ENCODE measurements at regions not wholly inside any gene's neighbourhood (a gene's known extent, or its start where the extent isn't known, plus 50 kb on each side); places are given as distances from the start of the nearest gene placed in this dataset.

DNA sequence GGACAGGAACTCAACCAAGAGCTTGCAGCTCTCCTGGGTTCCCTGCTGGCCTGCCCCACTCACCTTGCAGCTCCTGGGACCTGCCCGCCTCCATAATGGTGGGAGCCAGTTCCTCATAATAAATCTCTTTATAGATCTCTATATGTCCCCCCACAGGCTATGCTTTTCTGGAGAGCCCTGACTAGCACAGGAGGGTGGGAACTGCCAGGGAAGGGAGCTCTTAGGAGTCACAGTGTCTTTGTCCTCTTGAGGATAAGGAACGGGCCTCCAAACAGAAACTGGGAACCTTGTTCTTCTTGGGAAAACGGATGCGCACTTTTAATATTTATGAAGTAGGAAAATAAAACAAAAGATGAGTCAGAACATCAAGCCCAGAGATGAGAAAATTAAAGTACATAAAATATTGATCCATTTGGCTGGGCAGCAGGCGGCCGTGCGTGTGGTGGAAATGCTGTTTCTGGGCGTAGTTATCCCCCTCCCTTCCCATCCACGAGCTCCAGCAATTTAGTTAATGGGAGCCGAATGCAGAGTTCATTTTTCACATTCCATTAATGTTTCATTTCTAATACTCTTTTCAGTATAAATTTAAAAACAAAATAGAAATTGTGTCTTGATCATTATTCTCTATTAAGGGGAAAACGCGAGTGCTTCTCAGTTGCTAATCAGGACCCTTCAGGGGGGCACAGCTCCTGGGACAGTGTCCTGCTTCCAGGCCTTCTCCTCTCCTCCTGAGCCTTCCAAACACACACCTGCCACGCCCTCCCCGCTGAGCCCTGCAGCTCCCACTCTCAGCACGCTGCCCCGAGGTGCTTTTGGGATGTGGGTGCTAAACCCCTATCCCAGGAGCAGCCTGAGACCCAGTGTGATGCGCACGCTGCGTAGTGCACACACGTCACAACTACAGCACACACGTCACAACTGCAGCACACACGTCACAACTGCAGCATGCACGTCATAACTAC, 323.3 kb upstream of the AJAP1 start:
- DNase-seq: no peak

DNA sequence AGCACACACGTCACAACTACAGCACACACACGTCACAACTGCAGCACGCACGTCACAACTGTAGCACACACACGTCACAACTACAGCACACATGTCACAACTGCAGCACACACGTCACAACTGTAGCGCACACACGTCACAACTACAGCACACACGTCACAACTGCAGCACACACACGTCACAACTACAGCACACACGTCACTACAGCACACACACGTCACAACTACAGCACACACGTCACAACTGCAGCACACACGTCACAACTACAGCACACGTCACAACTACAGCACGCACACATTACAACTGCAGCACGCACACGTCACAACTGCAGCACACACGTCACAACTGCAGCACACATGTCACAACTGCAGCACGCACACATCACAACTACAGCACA, 322.6 kb upstream of the AJAP1 start:
- no peak for DNase-seq

DNA sequence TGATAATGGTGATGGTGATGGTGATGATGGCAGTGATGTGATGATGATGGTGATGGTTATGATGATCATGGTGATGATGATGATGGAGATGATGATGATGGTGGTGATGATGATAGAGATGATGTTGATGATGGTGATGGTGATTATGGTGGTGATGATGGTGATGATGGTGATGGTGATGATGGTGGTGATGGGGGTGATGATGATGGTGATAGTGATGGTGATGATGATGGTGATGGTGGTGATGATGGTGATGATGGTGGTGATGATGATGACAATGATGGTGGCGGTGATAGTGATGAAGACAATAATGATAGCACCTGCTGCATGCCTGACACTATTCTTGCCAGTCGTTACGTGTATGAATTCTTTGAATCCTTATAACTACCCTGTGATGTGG, 317.9 kb upstream of the AJAP1 start:
- DNase-seq: no peak

DNA sequence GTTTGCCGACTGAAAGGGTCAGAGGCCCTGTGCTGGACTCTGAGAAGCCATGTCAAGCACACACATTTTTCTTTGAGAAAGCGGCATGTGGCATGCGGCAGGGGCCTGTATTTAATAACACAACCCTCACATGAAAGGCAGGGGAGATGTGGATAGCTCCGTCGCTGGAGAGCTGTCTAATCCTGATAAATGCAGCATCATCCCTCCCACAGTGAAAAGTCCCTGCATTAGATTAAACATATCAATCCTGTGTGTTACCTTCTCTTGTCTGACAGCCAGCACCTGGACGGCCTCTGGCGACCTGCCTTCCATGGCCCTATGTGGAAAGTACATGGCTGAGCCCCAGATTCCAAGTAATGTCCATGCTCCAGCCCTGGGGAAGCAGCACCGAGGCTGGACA, 313.0 kb upstream of the AJAP1 start:
- DNase-seq: no peak

DNA sequence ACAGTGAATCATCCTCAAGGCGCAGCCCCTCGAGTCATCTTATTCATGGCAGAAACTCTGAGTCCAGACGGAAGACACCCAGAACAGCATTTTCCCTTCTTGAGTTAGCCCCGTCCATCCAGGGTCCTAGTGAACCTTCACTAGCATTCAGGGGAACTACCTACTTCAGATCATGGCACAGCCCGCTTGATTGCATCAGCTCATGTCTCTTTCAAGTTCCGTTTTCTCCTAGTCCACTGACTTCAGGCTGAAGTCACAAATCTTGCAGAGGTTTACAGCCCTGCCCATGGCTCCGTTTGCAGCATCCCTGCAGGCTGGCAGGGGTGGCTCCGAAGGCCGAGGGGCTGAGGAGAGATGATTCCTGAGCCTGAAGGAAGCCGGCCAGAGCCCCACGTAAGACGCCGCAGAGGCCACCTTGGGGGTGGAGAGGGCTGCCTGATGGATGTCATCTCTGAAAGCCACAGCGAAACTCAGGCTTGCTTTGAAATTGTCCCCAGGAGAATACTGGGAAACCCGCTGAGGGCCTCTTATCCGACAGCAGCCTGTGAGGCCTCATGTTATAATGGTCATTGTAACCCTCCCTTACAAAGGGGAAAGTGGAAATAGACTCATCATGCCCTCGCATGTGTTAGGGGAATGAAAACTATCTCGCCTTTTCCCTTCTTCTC, 310.2 kb upstream of the AJAP1 start:
- no peak for DNase-seq

DNA sequence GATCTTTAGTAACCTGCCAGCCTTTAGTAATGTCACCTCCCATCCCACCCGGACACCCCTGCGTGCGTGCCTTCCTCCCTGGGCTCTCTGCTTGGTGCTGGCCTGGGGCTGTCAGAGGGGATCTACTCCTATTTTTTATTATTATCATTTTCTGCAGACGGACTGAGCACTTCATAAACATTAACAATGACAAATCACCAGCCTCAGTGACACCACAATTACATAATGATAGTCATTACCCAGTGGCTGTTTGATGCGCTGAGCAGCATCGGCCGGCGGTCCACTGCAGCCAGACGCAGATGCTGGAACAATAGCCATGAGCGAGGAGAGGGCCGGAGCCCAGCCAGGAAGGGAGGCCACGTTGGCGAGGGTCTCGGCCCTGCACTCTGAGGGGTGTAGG, 309.3 kb upstream of the AJAP1 start:
- DNase-seq: no peak

DNA sequence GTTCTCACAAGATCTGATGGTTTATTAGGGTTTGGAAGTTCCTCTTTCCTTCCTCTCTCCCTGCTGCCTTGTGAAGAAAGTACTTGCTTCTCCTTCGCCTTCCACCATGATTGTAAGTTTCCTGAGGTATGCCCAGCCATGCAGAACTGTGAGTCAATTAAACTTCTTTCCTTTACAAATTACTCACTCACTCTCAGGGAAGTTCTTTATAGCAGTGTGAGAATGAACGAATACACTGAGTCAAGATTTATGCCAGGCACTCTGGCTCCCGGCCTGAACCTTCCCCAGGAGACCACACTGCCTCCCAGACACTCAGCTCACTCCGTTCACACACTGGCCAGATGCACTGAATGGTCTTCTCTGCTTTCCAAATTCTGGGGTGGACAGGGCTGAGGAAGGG, 308.3 kb upstream of the AJAP1 start:
- DNase-seq: no peak

DNA sequence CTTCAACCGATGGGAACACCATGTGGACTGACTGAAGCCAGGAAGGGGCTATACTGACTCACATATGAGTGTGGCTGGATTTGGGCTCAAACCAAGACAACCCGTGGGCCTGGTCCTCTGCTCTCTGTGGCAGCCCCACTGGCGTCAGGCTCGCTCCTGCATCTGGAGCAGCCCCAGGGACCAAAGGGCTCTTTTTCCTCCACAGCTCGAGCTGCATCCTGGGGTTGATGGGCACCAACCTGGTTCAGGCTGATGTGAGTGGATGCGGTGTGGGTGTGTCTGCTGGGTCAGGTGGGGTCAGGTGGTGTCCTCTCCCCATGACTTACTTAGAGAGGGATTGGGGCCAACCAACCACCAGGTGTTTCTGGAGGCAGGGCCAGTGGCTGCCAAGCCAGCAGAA, 303.0 kb upstream of the AJAP1 start:
- DNase-seq: no peak

DNA sequence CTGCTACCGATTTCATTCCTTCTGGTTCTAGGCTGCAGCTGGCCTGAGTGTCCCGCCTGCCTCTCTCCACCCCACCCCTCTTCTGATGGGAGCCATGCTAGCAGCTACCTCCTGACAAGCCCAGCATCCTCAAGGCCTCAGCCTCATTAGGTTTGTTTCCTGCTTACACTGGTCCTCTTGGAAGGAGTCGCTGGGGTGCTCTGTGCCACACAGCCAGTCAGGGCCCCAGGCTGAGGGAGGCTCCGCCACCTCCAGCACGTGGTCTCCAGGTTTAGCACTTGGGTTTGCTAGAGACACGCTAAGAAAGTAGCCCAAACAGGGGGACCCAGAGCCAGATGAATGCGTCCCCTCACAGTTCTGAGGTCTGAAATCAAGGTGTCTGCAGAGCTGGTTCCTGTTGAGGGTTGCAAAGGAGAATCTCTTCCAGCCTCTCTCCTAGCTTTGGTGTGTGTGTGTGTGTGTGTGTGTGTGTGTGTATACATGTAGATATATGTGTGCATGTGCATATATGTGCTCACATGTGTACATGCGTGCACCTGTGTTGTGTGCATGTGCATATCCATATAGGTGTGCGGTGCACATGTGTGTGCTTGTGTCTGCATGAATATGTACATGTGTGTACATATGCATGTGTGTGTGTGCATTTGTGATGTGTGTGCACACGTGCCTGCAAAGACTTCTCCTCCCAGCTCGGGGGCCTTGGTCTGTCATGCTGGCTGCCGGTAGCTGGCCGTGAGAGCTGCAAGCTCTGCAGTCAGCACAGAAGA, 301.1 kb upstream of the AJAP1 start:
- DNase-seq: no peak

DNA sequence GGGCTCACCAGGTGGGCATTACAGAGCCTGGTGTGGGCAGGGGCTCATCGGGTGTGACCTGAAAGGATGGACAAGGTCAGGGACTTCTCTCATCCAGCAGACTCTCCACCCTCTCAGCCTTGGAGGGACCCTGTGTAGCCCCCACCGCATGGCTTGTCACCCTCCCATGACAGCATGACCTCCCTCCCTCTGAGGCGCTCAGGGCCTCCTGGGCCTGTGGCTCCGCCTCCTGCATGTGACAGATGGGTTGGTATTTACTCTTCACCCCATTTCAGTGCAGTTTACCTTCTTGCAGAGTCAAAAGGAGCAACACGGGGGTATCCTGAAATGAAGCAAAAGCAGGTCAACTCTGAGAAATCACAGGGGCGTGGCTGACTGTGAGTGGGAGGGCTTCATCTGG, 298.6 kb upstream of the AJAP1 start:
- no peak for DNase-seq

DNA sequence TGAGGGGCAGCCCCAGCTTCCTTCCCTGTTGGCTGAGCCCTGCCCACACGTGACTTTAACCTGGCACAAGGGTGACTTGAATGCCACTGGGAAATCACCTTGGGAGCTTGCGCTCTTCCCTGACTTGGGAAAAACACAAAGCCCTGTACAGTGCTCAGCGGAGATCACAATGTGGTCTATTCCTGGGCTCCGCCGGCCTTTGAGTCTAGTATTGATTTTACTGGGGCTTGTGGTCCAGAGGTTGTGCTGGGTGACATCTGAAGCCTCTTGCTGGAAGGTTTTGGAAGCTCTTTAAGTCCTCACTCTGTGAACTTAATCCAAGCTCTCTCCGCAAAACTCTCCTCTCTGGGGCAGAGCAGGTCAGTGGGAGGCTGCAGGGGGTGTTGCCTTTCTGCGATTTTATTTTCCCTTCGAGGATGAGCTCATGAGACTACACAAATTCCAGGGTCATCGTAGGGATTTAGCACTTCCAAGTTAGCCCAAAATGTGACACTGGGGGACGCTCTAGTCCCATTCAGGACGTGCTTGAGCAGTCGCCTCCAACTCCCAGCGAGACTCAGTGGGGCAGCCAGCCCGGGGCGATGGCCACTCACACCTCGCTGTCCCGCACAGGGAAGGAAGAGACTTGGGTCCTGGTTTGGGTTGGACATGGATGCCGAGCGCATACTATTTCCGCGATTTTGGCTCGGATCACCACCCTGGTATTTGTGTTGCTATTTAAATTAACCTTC, 291.9 kb upstream of the AJAP1 start:
- DNase-seq: no peak

DNA sequence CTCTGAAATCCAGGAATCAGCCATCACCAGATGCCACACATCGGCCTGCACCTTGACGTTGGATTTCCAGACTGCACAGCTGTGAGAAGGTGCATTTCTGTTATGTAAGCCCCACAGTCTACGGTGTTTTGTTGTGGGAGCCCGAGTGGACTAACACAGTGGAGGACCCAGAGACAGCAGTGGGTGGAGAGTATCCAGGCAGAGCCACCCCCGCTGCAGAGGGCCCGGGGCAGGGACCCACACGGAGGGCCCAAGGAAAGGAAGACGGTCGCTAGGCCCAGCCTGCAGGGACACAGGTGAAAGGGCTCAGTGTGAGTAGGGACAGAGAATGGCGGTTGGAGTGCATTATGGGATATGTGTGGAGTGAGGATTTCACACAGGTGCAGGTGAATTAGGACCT, 288.3 kb upstream of the AJAP1 start:
- no peak for DNase-seq

DNA sequence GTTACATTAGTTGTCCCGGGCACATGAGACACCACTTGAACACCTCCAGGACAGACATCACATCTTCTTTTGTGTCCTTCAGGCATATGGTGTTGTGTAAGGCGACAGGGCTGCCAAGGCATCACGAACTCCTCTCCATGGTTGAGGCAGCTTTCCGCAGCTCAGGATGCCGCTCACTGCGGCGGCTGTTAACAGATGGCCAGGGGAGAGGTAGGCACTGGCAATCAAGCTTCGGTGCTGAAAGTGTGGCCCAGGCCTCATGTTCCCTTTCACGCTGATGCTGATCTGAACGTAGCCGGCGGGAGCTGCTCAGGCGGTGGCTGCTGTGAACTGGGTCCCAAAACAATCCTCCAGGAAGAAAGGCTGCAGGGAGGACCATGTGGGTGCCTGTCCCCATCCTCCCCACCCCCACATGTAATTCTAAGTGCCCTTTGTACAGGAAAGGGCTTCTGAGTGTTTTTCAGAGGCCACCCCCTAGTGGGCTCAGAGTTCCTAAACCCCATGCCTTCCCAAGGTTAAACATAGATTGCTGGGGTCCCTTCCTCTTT, 287.1 kb upstream of the AJAP1 start:
- DNase-seq: no peak

DNA sequence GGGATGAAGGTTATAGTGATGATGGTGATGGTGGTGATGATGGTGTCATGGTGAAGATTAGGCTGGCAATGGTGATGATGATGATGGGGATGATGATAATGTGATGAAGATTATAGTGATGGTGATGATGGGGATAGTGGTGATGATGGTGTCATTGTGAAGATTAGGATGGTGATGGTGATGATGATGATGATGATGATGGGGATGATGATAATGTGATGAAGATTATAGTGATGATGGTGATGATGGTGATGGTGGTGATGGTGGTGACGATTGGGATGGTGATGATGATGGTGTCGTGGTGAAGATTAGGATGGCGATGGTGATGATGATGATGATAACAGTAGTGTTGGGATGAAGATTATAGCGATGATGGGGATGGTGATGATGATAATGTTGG, 285.1 kb upstream of the AJAP1 start:
- DNase-seq: no peak

DNA sequence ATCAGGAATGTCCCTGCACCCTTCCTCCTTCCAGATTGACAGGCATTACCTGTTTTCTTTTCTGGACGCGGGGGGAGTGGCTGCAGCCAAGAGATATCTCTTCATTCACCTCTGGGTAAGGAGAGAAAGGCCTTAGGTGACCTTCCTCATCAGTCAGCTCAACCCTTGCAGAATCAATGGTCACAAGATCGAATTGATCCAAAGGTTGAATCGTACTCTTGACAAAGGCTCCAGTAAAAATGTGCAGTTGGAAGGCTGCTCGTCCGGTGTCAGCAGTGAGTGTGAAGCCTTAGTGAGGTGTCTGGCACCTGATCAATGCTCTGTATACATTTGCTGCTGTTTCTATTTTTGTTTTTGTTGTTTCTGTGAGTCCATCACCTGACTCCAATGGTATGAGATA, 282.6 kb upstream of the AJAP1 start:
- no peak for DNase-seq

DNA sequence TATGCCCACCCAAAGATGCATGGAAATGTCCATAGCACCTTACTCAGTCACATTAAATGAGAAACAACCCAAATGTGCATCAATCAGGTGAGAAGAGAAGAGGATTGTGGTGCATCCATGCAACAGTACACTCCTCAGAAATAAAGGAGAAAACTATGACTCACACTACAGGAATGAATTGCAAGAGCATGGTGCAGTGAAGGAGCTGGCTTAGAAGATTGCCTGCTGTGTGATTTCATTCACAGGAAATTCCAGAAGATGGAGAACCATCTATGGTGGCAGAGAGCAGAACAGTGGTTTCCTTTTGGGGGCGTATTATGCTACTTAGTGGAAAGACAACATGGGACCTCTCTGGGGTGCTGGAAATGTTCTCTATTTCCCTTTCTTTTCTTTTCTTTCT, 278.6 kb upstream of the AJAP1 start:
- DNase-seq: no peak

DNA sequence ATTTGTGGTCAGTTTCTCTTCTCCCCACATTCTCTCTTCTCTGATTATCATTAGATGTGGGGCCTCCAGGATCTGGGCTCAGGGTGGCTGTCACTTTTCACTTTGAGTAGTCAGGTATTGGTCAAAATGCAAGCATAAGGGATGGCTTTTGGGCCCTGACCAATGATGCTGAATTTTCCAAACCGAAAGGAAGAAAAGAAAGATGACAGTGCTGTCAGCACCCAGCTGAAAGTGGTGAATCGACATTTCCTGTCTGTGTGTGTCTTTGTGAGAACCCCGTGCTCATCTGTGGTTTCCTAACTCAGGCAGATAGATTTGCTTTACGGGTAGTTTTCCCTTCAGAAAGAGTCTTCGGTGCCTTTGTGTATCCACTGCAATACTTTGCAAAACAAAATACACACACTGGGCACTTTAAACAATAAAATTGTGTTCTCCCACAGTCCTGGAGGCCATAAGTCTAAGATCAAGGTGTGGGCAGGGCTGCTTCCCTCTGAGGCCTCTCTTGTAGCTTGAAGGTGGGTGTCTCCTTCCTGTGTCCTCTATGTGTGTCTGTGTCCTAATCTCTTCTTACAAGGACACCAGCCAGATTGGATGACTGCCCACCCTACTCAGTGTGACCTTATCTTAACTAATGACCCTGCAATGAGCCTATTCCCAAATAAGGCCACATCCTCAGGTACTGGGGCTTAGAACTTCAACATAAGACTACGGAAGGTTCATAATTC, 274.8 kb upstream of the AJAP1 start:
- no peak for DNase-seq

DNA sequence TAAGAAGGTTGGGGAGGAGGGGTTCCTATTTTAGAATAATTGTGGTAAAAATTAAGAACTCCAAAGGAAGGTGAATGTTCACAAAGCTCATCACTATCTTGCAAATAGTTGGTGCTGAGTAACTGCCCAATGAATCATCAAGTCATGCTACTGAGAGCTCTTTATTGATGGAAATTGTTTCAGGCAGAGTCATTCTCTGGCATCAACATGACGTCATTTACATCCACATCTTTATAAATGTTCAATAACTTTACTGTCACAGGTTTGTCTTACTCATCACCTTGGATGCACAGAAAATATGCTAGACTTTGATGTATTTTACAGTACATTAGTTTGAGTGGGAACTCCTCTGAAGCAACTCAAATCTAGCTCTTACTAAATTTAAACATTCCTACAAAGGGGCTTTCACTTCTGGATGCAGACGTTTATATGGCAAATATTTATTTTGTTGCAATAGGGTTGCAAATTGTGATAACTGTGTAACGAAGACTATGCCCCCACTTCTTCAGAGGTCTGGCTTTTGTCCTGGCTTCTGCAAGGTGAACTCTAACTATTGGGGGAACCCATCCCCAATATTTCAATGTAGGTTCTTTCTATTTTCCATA, 273.7 kb upstream of the AJAP1 start:
- DNase-seq: no peak

DNA sequence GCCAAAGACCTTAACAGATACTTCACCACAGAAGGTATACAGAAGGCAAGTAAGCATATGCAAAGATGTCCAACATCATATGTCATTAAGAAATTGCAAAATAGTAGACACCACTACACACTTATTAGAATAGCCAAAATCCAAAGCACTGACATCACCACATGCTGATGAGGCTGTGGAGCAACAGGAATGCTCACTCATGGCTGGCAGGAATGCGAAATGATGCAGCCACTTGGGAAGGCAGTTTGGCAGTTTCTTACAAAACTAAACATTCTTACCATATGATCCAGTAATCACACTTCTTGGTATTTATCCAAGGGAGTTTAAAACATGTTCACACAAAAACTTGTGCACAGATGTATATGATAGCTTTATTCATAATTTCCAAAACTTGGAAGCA, 261.2 kb upstream of the AJAP1 start:
- DNase-seq: no peak

DNA sequence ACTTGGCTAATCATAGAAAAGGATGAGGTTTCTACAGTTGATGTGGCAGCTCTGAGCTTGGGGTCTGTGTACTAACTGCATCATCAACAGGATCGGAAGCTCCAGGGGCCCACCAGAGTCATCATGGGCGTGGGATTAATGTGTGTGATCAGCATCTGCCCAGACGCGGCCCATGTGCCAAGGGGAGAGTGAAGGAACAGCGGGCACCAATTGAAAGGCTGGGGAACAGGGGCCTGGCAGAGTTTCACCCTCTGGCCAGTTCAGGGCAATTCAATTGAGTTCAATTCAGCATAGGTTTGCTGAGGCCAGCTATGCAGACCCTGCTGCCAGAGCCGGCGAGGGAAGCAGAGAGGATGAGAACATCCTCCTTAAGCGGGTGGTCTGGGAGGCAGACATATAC, 260.0 kb upstream of the AJAP1 start:
- DNase-seq: no peak

DNA sequence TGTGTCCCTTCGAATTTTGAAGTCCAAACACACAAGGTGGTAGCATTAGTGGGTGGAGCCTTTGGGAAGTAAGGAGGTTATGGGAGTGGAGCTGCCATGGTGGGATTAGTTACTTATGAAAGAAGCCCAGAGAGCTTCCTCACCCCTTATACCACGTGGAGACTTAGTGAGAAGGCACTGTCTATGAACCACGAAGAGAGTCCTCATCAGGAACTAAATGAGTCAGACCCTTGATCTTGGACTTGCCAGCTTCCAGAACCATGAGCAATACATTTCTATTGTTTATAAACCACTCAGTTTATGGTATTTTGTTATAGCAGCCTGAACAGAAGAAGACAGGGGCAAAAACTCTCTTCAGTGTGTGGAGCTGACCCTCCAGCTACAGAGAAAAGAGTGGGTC, 259.3 kb upstream of the AJAP1 start:
- no peak for DNase-seq

DNA sequence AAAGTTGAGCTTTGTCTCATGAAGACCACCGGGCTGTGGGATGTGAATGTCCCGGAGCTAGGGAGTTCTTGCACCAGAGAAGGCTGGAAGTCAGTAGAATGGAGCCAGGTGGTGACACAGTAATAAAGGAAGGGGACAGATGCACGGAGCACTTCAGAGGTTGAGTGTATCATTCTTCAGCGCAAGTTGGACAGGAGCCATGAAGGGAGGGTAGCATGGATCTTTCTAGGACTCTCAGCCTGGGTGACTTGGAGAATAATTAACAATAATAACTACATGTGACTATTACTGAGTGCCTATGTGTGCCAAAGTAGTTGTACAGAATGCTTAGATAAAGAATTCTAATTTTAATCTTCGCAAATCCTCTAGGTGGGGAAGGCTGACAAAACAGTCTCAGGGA, 258.7 kb upstream of the AJAP1 start:
- no peak for DNase-seq
